Right hindlimb (tissue), 1 donor: ENCODE measurements at regions not wholly inside any gene's neighbourhood (a gene's known extent, or its start where the extent isn't known, plus 50 kb on each side); places are given as distances from the start of the nearest gene placed in this dataset.

Experiments
- DNase-seq: peaks from one replicate; pipeline ENCODE4 v3.0.0-alpha.2; 2018

DNA sequence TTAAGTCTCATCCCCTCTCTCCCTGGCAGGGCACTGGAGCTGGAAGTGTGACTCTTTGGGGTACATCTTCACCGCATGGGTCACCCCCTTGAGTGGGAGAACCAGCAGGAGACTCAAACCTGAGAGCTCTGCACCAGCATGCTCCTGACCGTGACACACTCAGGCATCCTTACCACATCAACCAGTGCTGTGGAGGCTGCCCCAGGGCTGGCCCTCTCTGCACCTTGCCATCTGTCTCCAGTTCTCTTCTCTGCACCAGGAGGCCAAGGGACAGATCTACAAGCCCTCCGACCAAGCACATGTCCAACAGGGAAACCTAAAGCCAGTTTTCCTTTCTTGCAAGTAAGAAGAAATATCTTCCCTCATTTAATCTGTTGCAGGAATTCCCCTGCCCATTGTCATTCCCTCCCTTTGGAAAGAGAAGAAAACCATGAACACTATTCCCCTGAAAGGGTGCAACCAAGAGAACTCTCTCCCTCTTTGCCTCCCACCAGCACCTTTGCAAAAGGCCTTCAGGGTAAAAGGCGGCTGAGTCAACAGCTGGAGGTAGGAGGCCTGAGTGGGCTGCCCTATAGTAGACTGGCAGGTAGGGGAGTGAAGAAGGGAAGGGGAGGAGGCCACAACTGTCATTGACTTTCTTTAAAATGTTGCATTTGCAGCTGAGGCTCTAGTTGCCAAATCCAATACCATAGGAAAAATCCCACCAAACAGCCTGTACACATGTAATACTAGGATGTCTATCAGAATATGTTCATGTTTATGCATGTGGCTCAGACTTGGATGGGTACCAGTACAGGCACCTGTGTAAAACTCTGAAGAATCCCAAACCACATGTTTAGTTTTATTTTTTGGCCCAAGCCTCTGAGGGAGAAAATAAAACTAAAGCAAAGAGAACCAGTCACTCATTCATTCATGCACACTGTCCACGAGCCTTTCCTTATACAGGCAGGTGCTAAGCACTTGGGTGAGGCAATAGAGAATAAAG lies 117.0 kb downstream of the WT1 start:
- DNase-seq = no peak

DNA sequence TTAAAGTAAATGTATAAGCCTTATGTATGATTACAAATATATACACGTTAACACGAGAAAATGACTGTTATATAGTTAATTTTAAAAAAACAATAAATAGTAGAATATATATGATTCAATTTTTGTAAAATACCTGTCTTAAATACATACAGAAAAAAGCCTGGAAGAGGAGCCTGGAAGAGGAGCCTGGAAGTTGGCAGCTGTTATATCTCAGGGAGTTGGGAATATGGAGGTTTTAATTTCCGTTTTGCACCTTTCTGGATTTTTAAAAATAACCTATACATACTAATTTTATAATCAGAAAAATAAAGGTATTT lies 111.6 kb downstream of the WT1 start:
- DNase-seq = no peak

DNA sequence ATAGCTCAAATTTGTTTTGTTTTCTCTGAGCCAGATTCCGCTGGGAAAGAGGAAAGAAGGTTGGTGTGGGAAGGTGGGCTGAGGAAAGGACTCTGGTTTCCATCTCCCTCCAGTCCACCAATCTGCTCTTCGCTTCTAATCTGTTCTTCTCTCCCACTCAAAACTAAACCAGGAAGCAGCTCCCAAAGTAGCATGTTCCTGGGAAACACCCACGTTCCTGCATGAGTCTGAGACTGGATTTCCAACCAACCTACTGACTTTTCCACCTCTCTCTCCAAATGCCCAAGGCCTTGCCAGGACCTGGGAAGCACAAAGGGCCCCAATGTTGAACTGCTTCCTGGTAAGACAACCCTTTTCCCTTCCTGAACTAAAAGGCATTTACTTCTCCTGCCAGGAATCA lies 110.2 kb downstream of the WT1 start:
- DNase-seq = no peak

DNA sequence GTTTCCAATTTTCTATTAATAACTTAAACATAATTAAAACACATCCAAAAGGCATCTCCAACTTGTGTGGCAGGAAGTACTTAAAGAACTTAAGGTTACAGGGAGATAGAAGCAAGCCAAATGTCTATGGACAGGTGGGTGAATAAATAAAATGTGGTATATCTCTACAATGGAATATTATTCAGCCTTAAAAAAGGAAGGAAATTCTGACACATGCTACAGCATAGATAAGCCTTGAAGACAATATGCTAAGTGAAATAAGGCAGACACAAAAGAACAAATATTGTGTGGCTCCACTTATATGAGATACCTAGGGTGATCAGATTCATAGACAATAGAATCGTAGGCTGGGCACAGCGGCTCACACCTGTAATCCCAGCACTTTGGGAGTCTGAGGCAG lies 109.6 kb downstream of the WT1 start:
- no peak for DNase-seq

DNA sequence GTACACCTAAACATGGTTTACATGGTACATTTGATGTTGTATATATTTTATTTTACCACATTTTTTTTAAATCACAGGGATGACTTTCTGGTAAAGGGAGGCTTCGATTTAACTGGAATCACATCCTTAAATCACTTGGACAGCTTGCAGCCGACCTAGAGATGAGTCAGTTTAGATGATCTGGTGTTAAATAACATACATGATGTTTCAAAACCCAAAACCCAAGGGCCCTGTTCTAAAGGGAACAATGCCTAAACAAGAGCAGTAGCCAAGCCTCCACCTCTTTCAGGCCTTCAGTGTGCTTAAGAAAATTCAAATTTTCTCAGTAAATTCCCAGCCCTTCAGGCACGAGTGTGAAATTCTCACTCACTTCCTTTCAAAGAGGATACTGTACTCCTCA lies 108.8 kb downstream of the WT1 start:
- DNase-seq = no peak

DNA sequence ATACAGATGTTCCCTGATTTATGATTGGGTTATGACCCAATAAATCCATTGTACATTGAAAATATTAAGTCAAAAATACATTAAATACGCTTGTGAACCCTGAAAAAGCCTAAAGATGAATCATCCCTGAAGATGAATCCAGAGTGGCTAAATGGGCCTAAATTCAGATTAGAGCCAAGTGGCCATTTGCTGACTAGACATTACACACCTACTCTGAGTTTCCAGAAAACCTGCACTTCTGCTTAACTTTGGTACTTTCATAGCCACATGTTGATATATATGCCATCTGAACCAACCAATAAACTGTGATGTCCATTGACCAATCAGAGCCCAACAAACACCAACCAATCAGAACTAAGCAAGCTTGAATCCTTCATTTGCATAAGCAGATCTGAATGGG lies 106.9 kb downstream of the WT1 start:
- no peak for DNase-seq

DNA sequence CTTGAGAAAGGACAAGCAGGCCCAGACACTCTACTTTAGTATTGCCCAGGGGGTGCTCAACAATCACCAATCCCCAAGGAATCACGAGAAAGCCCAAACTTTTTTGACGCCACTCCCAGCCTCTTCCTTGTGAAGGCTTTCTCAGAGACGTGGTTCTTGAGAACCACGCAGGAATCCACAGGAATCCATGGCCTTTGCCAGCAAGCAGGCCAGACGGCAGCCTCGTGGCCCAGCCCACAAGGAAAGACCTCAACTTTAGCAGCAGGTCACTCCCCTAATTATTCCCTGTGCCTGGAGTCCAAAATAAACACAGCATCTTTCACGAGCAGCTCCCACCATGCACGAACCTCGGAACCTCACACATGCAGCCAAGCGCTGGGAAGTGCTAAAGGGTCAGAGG lies 104.2 kb downstream of the WT1 start:
- no peak for DNase-seq

DNA sequence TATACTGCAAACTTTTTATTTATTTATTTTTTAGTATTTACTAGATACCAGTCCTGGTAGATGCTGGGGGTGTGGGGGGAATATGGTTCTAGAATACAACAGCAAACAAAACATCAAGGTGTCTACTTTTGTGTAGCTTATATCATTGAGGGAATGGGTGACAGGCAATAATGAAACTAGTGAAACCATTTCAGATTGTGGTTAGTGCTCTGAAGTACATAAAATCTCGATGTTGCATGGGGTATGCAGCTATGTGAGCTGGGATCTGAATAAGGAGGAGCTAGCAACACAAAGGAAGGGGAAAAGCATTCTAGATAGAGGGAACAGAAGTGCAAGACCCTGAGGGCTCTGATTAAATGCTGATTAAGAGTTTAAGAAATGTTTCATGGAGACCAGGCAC lies 103.5 kb downstream of the WT1 start:
- no peak for DNase-seq

DNA sequence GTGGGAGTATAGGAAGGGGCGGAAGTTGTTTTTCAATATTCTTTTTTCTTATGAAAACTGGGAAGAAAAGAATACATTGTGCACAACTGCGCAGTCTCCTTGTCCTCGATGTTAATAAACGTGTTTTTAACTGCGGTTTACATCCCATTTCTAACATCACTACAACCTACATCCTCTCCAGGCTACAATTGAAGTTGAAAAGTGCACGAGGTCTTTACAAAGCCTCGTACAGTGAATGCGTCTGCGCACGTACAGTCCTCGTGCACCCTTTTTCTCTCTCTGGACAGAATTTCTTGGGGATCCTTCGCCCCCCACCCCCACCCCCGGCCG lies 102.4 kb downstream of the WT1 start:
- DNase-seq = no peak

DNA sequence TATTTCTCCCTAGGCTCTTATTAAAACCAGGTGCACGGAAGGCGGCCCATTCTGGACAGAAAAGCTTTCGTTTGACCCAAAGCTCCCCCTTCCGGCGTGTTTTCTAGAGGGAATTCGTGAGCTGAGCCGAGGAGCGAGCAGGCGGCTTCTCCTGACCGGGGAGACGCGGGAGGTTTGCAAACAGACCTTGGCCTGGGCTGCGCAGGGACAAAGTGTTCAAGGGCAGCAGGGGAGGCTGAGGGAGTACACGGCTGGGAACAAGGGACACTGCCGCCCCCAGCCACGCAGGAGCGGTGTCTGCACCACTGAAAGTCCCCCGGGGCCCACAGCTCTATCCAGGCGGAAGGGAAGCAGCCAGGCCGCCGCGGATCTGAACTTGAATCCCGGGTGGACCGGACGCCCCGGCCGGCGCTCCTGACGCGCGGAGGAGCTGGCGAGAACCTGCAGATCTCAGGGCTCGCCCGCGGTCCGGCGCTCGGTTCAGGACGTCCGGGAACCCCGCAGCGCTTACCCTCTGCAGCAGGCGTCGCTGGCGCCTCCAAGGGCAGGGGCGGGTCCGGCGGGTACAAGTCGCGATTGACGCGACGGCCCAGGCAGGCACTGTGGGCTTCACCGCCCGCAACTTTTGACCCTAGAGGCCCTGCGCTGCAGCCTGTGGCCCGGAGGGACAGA lies 101.9 kb downstream of the WT1 start:
- peak; percentile 68 for DNase-seq

DNA sequence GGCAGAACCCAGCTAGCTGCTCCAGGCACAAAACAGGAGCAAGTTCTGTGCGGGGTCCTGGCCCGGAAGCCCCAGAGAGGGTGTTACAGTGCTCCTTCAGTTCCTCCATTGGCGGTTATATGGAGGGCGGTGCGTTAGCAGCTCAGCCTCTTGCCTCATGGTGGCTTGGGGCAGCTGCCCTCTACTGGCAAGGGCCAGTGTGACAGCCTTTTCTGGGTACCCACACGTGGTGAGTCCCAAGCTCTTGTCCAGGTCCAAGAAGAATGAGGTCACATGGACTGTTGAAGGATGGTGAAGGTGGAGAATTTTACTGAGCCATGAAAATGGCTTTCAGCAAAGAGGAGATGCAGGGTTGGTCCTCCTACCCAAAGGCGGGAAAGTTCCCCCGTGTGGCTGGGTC lies 100.5 kb downstream of the WT1 start:
- no peak for DNase-seq
